ENCODE measurements at regions not wholly inside any gene's neighbourhood (a gene's known extent, or its start where the extent isn't known, plus 50 kb on each side); places are given as distances from the start of the nearest gene placed in this dataset.

- TF ChIP-seq, protein P1, sequence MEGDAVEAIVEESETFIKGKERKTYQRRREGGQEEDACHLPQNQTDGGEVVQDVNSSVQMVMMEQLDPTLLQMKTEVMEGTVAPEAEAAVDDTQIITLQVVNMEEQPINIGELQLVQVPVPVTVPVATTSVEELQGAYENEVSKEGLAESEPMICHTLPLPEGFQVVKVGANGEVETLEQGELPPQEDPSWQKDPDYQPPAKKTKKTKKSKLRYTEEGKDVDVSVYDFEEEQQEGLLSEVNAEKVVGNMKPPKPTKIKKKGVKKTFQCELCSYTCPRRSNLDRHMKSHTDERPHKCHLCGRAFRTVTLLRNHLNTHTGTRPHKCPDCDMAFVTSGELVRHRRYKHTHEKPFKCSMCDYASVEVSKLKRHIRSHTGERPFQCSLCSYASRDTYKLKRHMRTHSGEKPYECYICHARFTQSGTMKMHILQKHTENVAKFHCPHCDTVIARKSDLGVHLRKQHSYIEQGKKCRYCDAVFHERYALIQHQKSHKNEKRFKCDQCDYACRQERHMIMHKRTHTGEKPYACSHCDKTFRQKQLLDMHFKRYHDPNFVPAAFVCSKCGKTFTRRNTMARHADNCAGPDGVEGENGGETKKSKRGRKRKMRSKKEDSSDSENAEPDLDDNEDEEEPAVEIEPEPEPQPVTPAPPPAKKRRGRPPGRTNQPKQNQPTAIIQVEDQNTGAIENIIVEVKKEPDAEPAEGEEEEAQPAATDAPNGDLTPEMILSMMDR (IDR thresholded peaks at IDR 0.05; ENCODE audit: poor library complexity, severe bottlenecking), result no peak
- no peak for TF ChIP-seq POLR2AphosphoS5 (IDR thresholded peaks at IDR 0.05)
- no peak for TF ChIP-seq EZH2 (IDR thresholded peaks at IDR 0.05; ENCODE audit: borderline replicate concordance, insufficient read depth, low read length, poor library complexity, severe bottlenecking)
- TF ChIP-seq MXI1 (conservative IDR thresholded peaks at IDR 0.05; ENCODE audit: poor library complexity, severe bottlenecking), result no peak
- TF ChIP-seq EP300 (conservative IDR thresholded peaks at IDR 0.05; ENCODE audit: poor library complexity, severe bottlenecking), result no peak
- TF ChIP-seq, protein P2, sequence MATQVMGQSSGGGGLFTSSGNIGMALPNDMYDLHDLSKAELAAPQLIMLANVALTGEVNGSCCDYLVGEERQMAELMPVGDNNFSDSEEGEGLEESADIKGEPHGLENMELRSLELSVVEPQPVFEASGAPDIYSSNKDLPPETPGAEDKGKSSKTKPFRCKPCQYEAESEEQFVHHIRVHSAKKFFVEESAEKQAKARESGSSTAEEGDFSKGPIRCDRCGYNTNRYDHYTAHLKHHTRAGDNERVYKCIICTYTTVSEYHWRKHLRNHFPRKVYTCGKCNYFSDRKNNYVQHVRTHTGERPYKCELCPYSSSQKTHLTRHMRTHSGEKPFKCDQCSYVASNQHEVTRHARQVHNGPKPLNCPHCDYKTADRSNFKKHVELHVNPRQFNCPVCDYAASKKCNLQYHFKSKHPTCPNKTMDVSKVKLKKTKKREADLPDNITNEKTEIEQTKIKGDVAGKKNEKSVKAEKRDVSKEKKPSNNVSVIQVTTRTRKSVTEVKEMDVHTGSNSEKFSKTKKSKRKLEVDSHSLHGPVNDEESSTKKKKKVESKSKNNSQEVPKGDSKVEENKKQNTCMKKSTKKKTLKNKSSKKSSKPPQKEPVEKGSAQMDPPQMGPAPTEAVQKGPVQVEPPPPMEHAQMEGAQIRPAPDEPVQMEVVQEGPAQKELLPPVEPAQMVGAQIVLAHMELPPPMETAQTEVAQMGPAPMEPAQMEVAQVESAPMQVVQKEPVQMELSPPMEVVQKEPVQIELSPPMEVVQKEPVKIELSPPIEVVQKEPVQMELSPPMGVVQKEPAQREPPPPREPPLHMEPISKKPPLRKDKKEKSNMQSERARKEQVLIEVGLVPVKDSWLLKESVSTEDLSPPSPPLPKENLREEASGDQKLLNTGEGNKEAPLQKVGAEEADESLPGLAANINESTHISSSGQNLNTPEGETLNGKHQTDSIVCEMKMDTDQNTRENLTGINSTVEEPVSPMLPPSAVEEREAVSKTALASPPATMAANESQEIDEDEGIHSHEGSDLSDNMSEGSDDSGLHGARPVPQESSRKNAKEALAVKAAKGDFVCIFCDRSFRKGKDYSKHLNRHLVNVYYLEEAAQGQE (IDR thresholded peaks at IDR 0.05; ENCODE audit: borderline replicate concordance), result no peak
- no peak for TF ChIP-seq RAD21 (conservative IDR thresholded peaks at IDR 0.05)
- no peak for TF ChIP-seq SMC3 (conservative IDR thresholded peaks at IDR 0.05; ENCODE audit: poor library complexity)
- no peak for TF ChIP-seq TAF1 (IDR thresholded peaks at IDR 0.05; ENCODE audit: low read depth)
Observed at GRCh38 chr10:121057269-121057668, 206.1 kb downstream of the WDR11 start.
